CD4-positive, alpha-beta T cell (primary cell): ENCODE measurements at regions not wholly inside any gene's neighbourhood (a gene's known extent, or its start where the extent isn't known, plus 50 kb on each side); places are given as distances from the start of the nearest gene placed in this dataset.

Experiments
- ATAC-seq: fragments of 200-7000 bp; cut with Tn5 transposase; one replicate; pipeline ENCODE4 v1.10.0; 2022; ENCODE audit warnings: mild to moderate bottlenecking; ENCODE audit not compliant: poor library complexity
- CTCF ChIA-PET: fragments of 350-600 bp; sonication (Branson Sonifier 250); formaldehyde crosslinking; loops from one replicate; lab custom pipeline; 2021; ENCODE audit warnings: antibody characterized with exemption, inconsistent platforms; lab: Charles Lee
- POLR2A ChIA-PET: fragments of 350-600 bp; sonication (Branson Sonifier 250); formaldehyde crosslinking; loops from one replicate; lab custom pipeline; 2021; ENCODE audit warnings: antibody characterized with exemption, inconsistent platforms; lab: Charles Lee
- DNase-seq, 14 experiments: peaks; one replicate each; pipeline ENCODE4 v3.0.0-alpha.2; 2013 to 2020; ENCODE audit warnings: mixed read lengths in 2 of 14
- H3K27ac ChIP-seq, 2 donors: one replicate each; pipeline versions ENCODE4 v1.5.1 to v1.7.0; 2013; ENCODE audit warnings: low read length in 2 of 2, low read depth in 1 of 2, mild to moderate bottlenecking in 1 of 2
- H3K27me3 ChIP-seq, 2 experiments: 1 replicate in 1 of 2; 2 replicates in 1 of 2; pipeline versions ENCODE4 v1.6.1 to v1.7.0; 2013; ENCODE audit warnings: low read length in 2 of 2, control low read depth in 1 of 2, mild to moderate bottlenecking in 1 of 2, moderate library complexity in 1 of 2; ENCODE audit not compliant: insufficient read depth in 2 of 2, control insufficient read depth in 1 of 2
- H3K36me3 ChIP-seq: one replicate; pipeline ENCODE4 v1.6.1; 2013; ENCODE audit warnings: low read length, control low read depth; ENCODE audit not compliant: insufficient read depth
- H3K4me1 ChIP-seq: one replicate; pipeline ENCODE4 v1.6.1; 2013; ENCODE audit warnings: low read length, control low read depth; ENCODE audit not compliant: insufficient read depth
- H3K4me3 ChIP-seq: one replicate; pipeline ENCODE4 v1.5.1; 2013; ENCODE audit warnings: mild to moderate bottlenecking, low read length, moderate library complexity
- H3K9me3 ChIP-seq, 2 experiments: 1 replicate in 1 of 2; 2 replicates in 1 of 2; pipeline versions ENCODE4 v1.6.1 to v1.7.0; 2013; ENCODE audit warnings: low read length in 2 of 2, mild to moderate bottlenecking in 2 of 2, control low read depth in 1 of 2, moderate library complexity in 1 of 2; ENCODE audit not compliant: control insufficient read depth in 1 of 2, insufficient read depth in 1 of 2
- H3K27ac Mint-ChIP-seq: one replicate; pipeline ENCODE4 v1.8.0; 2020; ENCODE audit warnings: mixed read lengths
- H3K27me3 Mint-ChIP-seq: one replicate; pipeline ENCODE4 v1.8.0; 2021; ENCODE audit warnings: mixed read lengths
- H3K36me3 Mint-ChIP-seq: one replicate; pipeline ENCODE4 v1.8.0; 2021; ENCODE audit warnings: low read depth, mixed read lengths
- H3K4me1 Mint-ChIP-seq: one replicate; pipeline ENCODE4 v1.8.0; 2021; ENCODE audit warnings: low read depth, mixed read lengths
- H3K4me3 Mint-ChIP-seq: one replicate; pipeline ENCODE4 v1.8.0; 2020; ENCODE audit warnings: mild to moderate bottlenecking, mixed read lengths
- H3K9me3 Mint-ChIP-seq: one replicate; pipeline ENCODE4 v1.8.0; 2020; ENCODE audit warnings: mixed read lengths
- intact Hi-C, 2 experiments: fragments of 100-400 bp; cut with DNase I in 1 of 2; cut with micrococcal nuclease in 1 of 2; formaldehyde crosslinking; loops; one replicate each; pipeline versions ENCODE4 v1.15.1 to v1.9.0; 2023 to 2025; cut with DNase I, micrococcal nuclease
- TF ChIP-seq, protein P1 (sequence below): fragments of 200-600 bp; IDR thresholded peaks from one replicate; pipeline ENCODE4 v1.8.0; 2022; ENCODE audit warnings: antibody characterized with exemption, mild to moderate bottlenecking

GRCh38 chr11:129242855-129243254 is 50.7 kb upstream of the ARHGAP32 start:
- H3K36me3 Mint-ChIP-seq: no peaks in the 10 kb centered on the region
- Histone ChIP-seq H3K27me3 (no peaks in the 10 kb centered on the region), H3K4me3 (no peak overlapping the region), H3K4me1 (no peaks in the 10 kb centered on the region), H3K9me3 (no peaks in the 10 kb centered on the region), H3K27ac (no peak overlapping the region), H3K36me3 (no peaks in the 10 kb centered on the region)
- H3K4me1 Mint-ChIP-seq: peaks cover 14% of the 10 kb centered on the region
- ChIA-PET POLR2A (no interaction called here), CTCF (no interaction called here)
- H3K9me3 Mint-ChIP-seq: no peaks in the 10 kb centered on the region
- no peak overlapping the region for H3K4me3 Mint-ChIP-seq
- DNase-seq (no peak), ATAC-seq (no peak)
- H3K27ac Mint-ChIP-seq: no peak overlapping the region
- TF ChIP-seq, protein P1, sequence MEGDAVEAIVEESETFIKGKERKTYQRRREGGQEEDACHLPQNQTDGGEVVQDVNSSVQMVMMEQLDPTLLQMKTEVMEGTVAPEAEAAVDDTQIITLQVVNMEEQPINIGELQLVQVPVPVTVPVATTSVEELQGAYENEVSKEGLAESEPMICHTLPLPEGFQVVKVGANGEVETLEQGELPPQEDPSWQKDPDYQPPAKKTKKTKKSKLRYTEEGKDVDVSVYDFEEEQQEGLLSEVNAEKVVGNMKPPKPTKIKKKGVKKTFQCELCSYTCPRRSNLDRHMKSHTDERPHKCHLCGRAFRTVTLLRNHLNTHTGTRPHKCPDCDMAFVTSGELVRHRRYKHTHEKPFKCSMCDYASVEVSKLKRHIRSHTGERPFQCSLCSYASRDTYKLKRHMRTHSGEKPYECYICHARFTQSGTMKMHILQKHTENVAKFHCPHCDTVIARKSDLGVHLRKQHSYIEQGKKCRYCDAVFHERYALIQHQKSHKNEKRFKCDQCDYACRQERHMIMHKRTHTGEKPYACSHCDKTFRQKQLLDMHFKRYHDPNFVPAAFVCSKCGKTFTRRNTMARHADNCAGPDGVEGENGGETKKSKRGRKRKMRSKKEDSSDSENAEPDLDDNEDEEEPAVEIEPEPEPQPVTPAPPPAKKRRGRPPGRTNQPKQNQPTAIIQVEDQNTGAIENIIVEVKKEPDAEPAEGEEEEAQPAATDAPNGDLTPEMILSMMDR: no peak
- no peaks in the 10 kb centered on the region for H3K27me3 Mint-ChIP-seq
- intact Hi-C loops: no loop called here
